ENCODE measurements at regions not wholly inside any gene's neighbourhood (a gene's known extent, or its start where the extent isn't known, plus 50 kb on each side); places are given as distances from the start of the nearest gene placed in this dataset.
A peak's percentile ranks its signal among the peaks of the same experiment; 100 is the strongest.

DNA sequence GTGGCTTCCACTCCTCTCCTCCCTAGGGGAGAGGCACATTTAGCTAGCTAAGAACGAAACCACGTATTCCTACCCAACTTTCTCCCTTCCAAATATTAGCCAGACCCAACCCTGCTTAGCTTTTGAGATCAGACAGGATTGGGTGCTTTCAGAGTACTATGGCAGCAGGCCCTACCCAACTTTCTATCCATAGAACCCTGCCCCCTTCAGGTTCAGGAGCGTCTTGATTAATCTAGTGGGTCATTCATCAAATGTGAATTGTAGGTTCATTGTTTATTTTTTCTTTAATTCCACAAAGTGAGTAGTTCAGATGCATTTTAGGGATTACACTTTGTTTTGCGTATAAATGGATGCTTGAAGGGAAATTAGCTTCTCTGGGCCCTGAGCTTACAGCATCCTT lies 188.3 kb downstream of the MIB1 start:
- DNase-seq = no peak
- Histone ChIP-seq H3K36me3 (ENCODE audit: control insufficient read depth, insufficient read depth, low read length) (no peaks in the 10 kb centered on the region), H3K4me1 (ENCODE audit: control insufficient read depth, insufficient read depth, low read length) (no peaks in the 10 kb centered on the region), H3K27ac (ENCODE audit: low read length) (no peak overlapping the region), H3K27me3 (ENCODE audit: control insufficient read depth, insufficient read depth, low read length) (peaks cover 2% of the 10 kb centered on the region), H3K4me3 (ENCODE audit: low read length) (no peak overlapping the region), H3K9me3 (replicated peaks; ENCODE audit: control insufficient read depth, low read depth, low read length) (no peaks in the 10 kb centered on the region)
- no CpG with 5 or more reads among the region's 4 CpGs for WGBS (ENCODE audit: insufficient coverage)

DNA sequence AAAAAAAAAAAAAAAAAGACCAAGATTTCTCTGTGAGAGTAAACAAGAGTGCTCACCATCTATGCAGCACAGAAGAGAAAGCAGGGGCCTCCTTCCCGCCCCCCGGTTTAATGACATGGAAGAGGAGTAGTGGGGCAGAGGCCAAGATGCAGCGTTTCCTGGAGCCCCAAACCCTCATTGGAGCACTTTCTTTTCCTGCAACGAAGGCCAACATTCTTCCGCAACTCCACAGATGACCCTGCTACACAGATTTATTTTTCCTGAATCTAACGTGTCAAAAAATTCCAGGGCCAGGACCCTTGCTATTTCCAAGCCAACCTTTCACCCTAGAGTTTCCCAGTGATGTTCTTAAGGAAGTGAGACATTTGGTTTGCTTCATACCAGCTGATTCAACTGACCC lies 189.6 kb downstream of the MIB1 start:
- H3K4me1 ChIP-seq (ENCODE audit: control insufficient read depth, insufficient read depth, low read length) = no peaks in the 10 kb centered on the region
- 61% methylated on average over 3 of the region's 6 CpGs for WGBS (ENCODE audit: insufficient coverage)
- H3K4me3 ChIP-seq (ENCODE audit: low read length) = no peak overlapping the region
- H3K27ac ChIP-seq (ENCODE audit: low read length) = no peak overlapping the region
- H3K9me3 ChIP-seq (replicated peaks; ENCODE audit: control insufficient read depth, low read depth, low read length) = no peaks in the 10 kb centered on the region
- peaks cover 2% of the 10 kb centered on the region for H3K27me3 ChIP-seq (ENCODE audit: control insufficient read depth, insufficient read depth, low read length)
- no peaks in the 10 kb centered on the region for H3K36me3 ChIP-seq (ENCODE audit: control insufficient read depth, insufficient read depth, low read length)
- DNase-seq = peak; percentile 6

DNA sequence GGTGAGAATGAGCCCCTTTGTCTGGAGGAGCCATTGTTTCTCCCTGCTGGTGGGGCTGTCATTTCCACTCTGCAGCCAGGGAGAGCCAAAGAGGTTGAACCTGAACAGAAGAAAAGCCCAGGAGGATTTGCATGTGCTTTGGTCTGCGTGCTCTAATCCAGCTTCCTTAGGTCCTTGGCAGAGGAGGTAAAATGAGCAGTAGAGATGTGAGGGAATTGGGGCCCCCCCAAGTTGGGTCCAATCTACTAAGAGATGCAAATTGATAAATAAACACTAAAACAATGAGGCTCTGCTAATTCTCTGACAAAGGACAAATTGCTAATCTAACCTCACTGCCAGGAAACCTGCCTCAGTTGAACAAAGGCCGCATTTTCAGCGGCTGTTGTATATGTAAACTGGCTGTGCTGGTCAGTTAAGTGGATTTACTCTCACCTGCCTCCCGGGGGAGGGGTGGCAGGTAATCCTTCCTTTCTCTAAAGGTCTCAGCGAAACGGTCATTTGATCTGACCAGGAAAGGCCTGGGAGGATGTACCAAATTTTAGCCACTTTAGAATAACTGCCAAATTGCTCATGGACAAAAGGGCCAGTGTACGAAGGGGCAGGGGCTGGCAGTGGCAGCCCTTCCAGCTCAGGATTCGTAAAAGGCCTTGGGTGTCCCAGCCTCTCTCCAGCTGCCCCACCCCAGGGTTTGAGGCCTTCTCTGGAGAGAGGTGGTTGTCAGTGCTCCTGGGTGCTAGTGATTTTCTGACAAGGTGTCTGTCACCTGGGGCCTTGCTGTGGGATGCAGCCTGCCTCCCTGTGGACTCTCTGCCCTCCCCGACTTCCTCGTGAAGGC lies 193.6 kb downstream of the MIB1 start:
- 28% methylated on average over 5 of the region's 10 CpGs for WGBS (ENCODE audit: insufficient coverage)

DNA sequence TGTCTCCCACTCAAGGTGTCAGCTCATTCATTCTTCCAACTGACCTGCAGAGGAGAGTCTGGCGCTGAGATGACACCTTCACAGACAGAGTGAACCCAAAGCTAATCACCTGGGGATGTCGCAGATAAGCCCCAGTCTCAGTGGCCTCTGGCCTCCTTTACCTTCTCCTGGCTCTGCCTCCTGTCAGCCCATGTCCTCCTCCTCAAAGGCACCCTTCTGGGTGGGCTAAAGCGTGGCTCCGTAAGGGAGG lies 194.1 kb downstream of the MIB1 start:
- no peak overlapping the region for H3K4me3 ChIP-seq (ENCODE audit: low read length)
- no peak overlapping the region for H3K27ac ChIP-seq (ENCODE audit: low read length)
- H3K27me3 ChIP-seq (ENCODE audit: control insufficient read depth, insufficient read depth, low read length) = no peaks in the 10 kb centered on the region
- no peaks in the 10 kb centered on the region for H3K4me1 ChIP-seq (ENCODE audit: control insufficient read depth, insufficient read depth, low read length)
- DNase-seq = no peak
- no peaks in the 10 kb centered on the region for H3K9me3 ChIP-seq (replicated peaks; ENCODE audit: control insufficient read depth, low read depth, low read length)
- WGBS (ENCODE audit: insufficient coverage) = 86% methylated on average over 1 of the region's 4 CpGs
- H3K36me3 ChIP-seq (ENCODE audit: control insufficient read depth, insufficient read depth, low read length) = no peaks in the 10 kb centered on the region

More for the DNA sequence above, 193.6 kb downstream of the MIB1 start:
- Histone ChIP-seq H3K4me3 (ENCODE audit: low read length) (no peak overlapping the region), H3K27ac (ENCODE audit: low read length) (no peak overlapping the region), H3K9me3 (replicated peaks; ENCODE audit: control insufficient read depth, low read depth, low read length) (no peaks in the 10 kb centered on the region), H3K27me3 (ENCODE audit: control insufficient read depth, insufficient read depth, low read length) (no peaks in the 10 kb centered on the region), H3K4me1 (ENCODE audit: control insufficient read depth, insufficient read depth, low read length) (no peaks in the 10 kb centered on the region), H3K36me3 (ENCODE audit: control insufficient read depth, insufficient read depth, low read length) (no peaks in the 10 kb centered on the region)
- no peak for DNase-seq

DNA sequence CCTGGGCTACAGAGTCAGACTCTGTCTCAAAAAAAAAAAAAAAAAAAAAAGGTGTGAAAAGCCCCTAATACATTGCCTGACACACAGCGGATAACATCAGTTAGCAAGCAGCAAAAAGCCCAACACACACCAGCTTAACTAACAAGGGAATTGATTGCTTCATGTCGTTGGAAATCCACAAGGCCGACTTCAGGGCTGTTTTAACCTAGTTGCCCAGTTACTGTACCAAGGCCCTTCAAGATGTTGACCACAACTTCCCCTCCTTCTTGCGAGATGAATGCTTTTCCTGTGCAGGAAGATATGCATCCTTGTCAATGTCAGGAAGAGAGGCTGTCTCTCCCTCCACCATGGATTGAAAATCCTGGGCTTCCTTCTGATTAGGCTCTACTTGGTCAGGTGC lies 202.9 kb downstream of the MIB1 start:
- H3K4me3 ChIP-seq (ENCODE audit: low read length) = no peak overlapping the region
- DNase-seq = no peak
- H3K9me3 ChIP-seq (replicated peaks; ENCODE audit: control insufficient read depth, low read depth, low read length) = no peaks in the 10 kb centered on the region
- no peak overlapping the region for H3K27ac ChIP-seq (ENCODE audit: low read length)
- WGBS (ENCODE audit: insufficient coverage) = 57% methylated on average over 3 of the region's 4 CpGs
- no peaks in the 10 kb centered on the region for H3K27me3 ChIP-seq (ENCODE audit: control insufficient read depth, insufficient read depth, low read length)
- no peaks in the 10 kb centered on the region for H3K36me3 ChIP-seq (ENCODE audit: control insufficient read depth, insufficient read depth, low read length)
- no peaks in the 10 kb centered on the region for H3K4me1 ChIP-seq (ENCODE audit: control insufficient read depth, insufficient read depth, low read length)

DNA sequence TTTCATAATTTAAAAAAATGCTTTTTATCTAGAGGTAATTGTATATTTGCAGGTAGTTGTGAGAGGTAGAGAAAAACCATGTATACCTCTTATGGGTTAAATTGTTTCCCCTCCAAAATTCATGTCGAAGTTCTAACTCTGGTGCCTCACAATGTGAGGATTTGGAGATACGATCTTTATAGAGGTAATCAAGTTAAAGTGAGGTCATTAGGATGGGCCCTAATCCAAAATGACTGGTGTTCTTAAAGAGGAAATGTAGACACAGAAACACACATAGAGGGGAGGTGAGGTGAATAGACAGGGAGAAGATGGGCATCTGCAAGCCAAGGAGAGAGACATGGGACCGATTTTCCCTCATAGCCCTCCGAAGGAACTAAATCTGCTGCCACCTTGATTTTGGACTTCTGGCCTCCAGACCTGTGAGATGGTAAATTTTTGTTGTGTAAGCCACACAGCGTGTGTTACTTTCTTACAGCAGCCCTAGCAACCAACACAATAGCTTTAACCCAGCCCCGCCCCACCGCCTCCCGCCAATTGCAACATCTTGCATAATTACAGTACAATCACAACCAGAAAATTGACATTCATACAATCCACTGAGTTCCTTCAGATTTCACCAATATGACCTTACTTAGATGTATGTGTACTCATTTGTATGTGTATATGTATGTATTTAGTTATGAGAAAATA lies 208.9 kb downstream of the MIB1 start:
- whole genome bisulfite sequencing (ENCODE audit: insufficient coverage) = 65% methylated on average over 4 of the region's 8 CpGs
- no peak overlapping the region for H3K4me3 ChIP-seq (ENCODE audit: low read length)
- no peak for DNase-seq
- no peaks in the 10 kb centered on the region for H3K9me3 ChIP-seq (replicated peaks; ENCODE audit: control insufficient read depth, low read depth, low read length)
- no peak overlapping the region for H3K27ac ChIP-seq (ENCODE audit: low read length)
- no peaks in the 10 kb centered on the region for H3K4me1 ChIP-seq (ENCODE audit: control insufficient read depth, insufficient read depth, low read length)
- no peaks in the 10 kb centered on the region for H3K36me3 ChIP-seq (ENCODE audit: control insufficient read depth, insufficient read depth, low read length)
- no peaks in the 10 kb centered on the region for H3K27me3 ChIP-seq (ENCODE audit: control insufficient read depth, insufficient read depth, low read length)

DNA sequence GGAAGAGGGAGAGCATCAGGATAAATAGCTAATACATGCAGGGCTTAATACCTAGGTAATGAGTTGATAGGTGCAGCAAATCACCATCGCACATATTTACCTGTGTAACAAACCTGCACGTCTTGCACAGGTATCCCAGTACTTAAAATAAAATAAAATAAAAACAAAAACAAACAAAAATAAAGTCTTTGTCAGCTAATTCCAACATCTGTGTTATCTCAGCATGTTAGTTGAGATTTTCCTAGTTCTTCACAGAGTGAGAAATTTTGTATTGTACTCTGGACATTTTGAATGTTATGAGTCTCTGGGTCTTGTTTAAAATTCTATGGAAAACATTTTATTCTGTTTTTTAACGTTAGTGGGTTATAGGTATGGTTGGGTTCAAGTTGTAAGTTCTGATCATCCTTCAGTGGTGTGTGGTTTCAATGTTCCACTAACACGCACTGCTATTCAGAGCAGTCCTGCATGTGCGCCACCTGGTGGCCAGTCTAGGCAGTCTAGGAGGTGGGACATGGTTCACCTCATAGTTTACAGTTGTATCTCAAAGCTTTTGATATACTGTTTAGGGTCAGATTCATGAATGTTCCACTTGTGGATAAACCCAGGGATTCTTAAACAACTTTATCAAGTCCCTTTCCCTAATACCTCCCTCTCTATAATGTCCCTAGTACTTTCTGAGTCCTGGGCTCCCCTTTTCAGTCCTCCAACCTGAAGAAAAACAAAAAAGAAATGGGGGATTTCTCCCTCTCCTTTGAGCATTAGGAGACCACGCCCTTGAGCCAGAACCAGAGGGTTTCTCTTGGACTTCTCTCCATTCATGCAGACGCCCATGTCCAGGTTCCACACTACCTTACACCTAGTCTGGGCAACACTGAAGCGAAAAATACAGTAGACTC lies 213.4 kb upstream of the GATA6 start:
- 45% methylated on average over 3 of the region's 8 CpGs for WGBS (ENCODE audit: insufficient coverage)
- no peaks in the 10 kb centered on the region for H3K36me3 ChIP-seq (ENCODE audit: control insufficient read depth, insufficient read depth, low read length)
- peak; percentile 73 for DNase-seq

DNA sequence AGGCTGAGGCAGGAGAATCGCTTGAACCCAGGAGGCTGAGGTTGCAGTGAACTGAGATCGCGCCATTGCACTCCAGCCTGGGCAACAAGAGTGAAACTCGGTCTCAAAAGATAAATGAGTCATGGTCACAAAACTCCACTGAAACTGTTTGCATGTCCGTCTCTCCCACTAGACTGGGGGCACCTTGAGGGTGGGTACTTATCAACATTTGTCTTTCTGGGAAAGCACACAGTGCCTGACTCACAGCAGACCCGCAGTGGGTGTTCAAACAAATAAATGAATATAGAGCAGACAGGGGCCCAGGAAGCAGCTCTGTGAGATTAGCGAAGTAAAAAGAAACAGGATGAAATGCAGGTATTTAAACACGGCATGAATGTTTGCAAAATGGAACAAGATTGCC lies 211.1 kb upstream of the GATA6 start:
- no peak overlapping the region for H3K4me3 ChIP-seq (ENCODE audit: low read length)
- H3K4me1 ChIP-seq (ENCODE audit: control insufficient read depth, insufficient read depth, low read length) = peaks cover 2% of the 10 kb centered on the region
- no peaks in the 10 kb centered on the region for H3K27me3 ChIP-seq (ENCODE audit: control insufficient read depth, insufficient read depth, low read length)
- H3K9me3 ChIP-seq (replicated peaks; ENCODE audit: control insufficient read depth, low read depth, low read length) = no peaks in the 10 kb centered on the region
- 81% methylated on average over 8 of the region's 8 CpGs for WGBS (ENCODE audit: insufficient coverage)
- no peak overlapping the region for H3K27ac ChIP-seq (ENCODE audit: low read length)
- DNase-seq = no peak
- no peaks in the 10 kb centered on the region for H3K36me3 ChIP-seq (ENCODE audit: control insufficient read depth, insufficient read depth, low read length)

More for the DNA sequence above, 213.4 kb upstream of the GATA6 start:
- H3K27ac ChIP-seq (ENCODE audit: low read length) = no peak overlapping the region
- peaks cover 2% of the 10 kb centered on the region for H3K4me1 ChIP-seq (ENCODE audit: control insufficient read depth, insufficient read depth, low read length)
- H3K27me3 ChIP-seq (ENCODE audit: control insufficient read depth, insufficient read depth, low read length) = no peaks in the 10 kb centered on the region
- no peaks in the 10 kb centered on the region for H3K9me3 ChIP-seq (replicated peaks; ENCODE audit: control insufficient read depth, low read depth, low read length)
- no peak overlapping the region for H3K4me3 ChIP-seq (ENCODE audit: low read length)

DNA sequence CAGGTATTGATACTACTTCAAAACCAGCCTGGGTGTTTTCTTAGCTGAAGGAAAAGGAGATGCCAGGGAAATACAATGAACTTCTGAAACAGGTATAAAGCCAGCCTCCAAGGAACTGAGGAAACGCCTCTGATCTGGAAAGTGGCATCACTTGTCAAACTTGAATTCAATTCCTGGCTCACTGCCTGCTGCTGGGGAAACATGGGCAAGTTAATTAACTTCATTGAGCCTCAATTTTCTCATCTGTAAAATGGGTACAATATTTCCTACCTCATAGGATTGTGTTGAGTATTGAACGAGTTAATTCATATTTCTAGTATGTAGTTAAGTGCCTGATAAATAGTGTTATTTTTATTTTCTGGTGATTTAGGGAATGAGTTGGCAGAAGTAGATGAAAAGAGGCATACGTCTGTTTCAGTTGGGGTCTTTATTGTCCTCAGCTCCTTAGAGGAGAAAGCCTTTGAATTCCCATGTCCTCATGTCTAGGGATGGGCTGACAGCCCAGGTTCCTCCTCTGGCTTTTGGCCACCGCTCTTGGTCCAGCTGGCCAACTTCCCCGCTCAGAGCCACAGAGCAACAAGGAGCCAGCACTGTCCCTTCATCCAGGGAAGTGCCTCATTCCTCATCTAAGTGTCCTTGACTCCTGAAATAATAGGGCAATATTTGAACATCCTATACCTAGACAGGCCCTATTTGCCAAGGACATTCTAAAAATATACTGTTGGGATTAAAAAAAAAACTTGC lies 210.5 kb upstream of the GATA6 start:
- H3K4me3 ChIP-seq (ENCODE audit: low read length) = no peak overlapping the region
- H3K9me3 ChIP-seq (replicated peaks; ENCODE audit: control insufficient read depth, low read depth, low read length) = no peaks in the 10 kb centered on the region
- 75% methylated on average over 2 of the region's 5 CpGs for WGBS (ENCODE audit: insufficient coverage)
- no peak overlapping the region for H3K27ac ChIP-seq (ENCODE audit: low read length)
- no peaks in the 10 kb centered on the region for H3K27me3 ChIP-seq (ENCODE audit: control insufficient read depth, insufficient read depth, low read length)
- DNase-seq = peak; percentile 15
- H3K4me1 ChIP-seq (ENCODE audit: control insufficient read depth, insufficient read depth, low read length) = peaks cover 2% of the 10 kb centered on the region
- H3K36me3 ChIP-seq (ENCODE audit: control insufficient read depth, insufficient read depth, low read length) = no peaks in the 10 kb centered on the region

Data from muscle of leg (tissue), 3 donors.